ENCODE measurements at regions not wholly inside any gene's neighbourhood (a gene's known extent, or its start where the extent isn't known, plus 50 kb on each side); places are given as distances from the start of the nearest gene placed in this dataset.
A peak's percentile ranks its signal among the peaks of the same experiment; 100 is the strongest.

- DNase-seq (ENCODE audit: low spot score), result peak; percentile 9
- Histone ChIP-seq H3K9me3 (ENCODE audit: low read depth, low read length, poor library complexity, severe bottlenecking) (no peaks in the 10 kb centered on the region), H3K36me3 (ENCODE audit: insufficient read depth, low read length, poor library complexity, severe bottlenecking) (no peaks in the 10 kb centered on the region), H3K4me1 (ENCODE audit: insufficient read depth, low read length, poor library complexity, severe bottlenecking) (no peaks in the 10 kb centered on the region), H3K27me3 (replicated peaks; ENCODE audit: insufficient read depth, low read depth, low read length, poor library complexity) (peaks cover 22% of the 10 kb centered on the region), H3K4me3 (ENCODE audit: low read depth, low read length, poor library complexity, severe bottlenecking) (no peak overlapping the region), H3K27ac (ENCODE audit: low read depth, low read length, poor library complexity, severe bottlenecking) (no peak overlapping the region)
- CTCF ChIA-PET, result no interaction called here
- POLR2A ChIA-PET (ENCODE audit: low non-redundant PET), result no interaction called here
- no TSS peak for BruUV-seq (replicated peaks)
- no peak for TF ChIP-seq EZH2 (IDR thresholded peaks at IDR 0.05; ENCODE audit: borderline replicate concordance, low read depth, low read length, poor library complexity, severe bottlenecking)
- TF ChIP-seq, protein P1, sequence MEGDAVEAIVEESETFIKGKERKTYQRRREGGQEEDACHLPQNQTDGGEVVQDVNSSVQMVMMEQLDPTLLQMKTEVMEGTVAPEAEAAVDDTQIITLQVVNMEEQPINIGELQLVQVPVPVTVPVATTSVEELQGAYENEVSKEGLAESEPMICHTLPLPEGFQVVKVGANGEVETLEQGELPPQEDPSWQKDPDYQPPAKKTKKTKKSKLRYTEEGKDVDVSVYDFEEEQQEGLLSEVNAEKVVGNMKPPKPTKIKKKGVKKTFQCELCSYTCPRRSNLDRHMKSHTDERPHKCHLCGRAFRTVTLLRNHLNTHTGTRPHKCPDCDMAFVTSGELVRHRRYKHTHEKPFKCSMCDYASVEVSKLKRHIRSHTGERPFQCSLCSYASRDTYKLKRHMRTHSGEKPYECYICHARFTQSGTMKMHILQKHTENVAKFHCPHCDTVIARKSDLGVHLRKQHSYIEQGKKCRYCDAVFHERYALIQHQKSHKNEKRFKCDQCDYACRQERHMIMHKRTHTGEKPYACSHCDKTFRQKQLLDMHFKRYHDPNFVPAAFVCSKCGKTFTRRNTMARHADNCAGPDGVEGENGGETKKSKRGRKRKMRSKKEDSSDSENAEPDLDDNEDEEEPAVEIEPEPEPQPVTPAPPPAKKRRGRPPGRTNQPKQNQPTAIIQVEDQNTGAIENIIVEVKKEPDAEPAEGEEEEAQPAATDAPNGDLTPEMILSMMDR (conservative IDR thresholded peaks at IDR 0.05; ENCODE audit: low read depth, low read length), result no peak
- intact Hi-C loops (cut with micrococcal nuclease; ENCODE audit: unreplicated experiment), result no loop called here
Observed at GRCh38 chr7:7014827-7015595, 167.3 kb upstream of the C1GALT1 start.

- no peak for DNase-seq (ENCODE audit: low spot score)
- POLR2A ChIA-PET (ENCODE audit: low non-redundant PET), result no interaction called here
- Histone ChIP-seq H3K4me1 (ENCODE audit: insufficient read depth, low read length, poor library complexity, severe bottlenecking) (no peaks in the 10 kb centered on the region), H3K27ac (ENCODE audit: low read depth, low read length, poor library complexity, severe bottlenecking) (no peak overlapping the region), H3K36me3 (ENCODE audit: insufficient read depth, low read length, poor library complexity, severe bottlenecking) (no peaks in the 10 kb centered on the region), H3K9me3 (ENCODE audit: low read depth, low read length, poor library complexity, severe bottlenecking) (no peaks in the 10 kb centered on the region), H3K27me3 (replicated peaks; ENCODE audit: insufficient read depth, low read depth, low read length, poor library complexity) (peaks cover 23% of the 10 kb centered on the region), H3K4me3 (ENCODE audit: low read depth, low read length, poor library complexity, severe bottlenecking) (no peak overlapping the region)
- TF ChIP-seq EZH2 (IDR thresholded peaks at IDR 0.05; ENCODE audit: borderline replicate concordance, low read depth, low read length, poor library complexity, severe bottlenecking), result no peak
- TF ChIP-seq, protein P1 (conservative IDR thresholded peaks at IDR 0.05; ENCODE audit: low read depth, low read length), result no peak
- BruUV-seq (replicated peaks), result no TSS peak
- CTCF ChIA-PET, result no interaction called here
- intact Hi-C loops (cut with micrococcal nuclease; ENCODE audit: unreplicated experiment), result no loop called here
Observed at GRCh38 chr7:7017707-7018280, 164.6 kb upstream of the C1GALT1 start.

DNA sequence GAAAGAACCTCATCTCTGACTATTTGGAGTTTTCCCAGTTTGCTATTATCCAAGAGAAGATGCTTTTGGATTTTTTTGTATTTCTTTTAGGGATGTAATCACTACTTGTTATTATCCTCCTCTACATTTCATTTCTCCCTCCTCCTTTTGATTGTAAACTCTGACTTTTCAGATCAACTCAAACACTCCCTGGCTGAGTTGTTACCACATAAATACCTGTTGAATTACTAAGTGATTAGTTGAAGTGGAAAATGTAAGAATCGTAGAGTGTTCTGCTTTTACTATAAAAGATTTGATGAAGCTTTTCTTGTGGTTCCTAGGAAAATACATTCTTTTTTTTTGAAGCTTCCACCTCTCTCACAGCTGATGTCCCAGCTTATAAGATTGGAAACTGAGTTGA, 164.1 kb upstream of the C1GALT1 start:
- no peaks in the 10 kb centered on the region for H3K9me3 ChIP-seq (ENCODE audit: low read depth, low read length, poor library complexity, severe bottlenecking)
- H3K27me3 ChIP-seq (replicated peaks; ENCODE audit: insufficient read depth, low read depth, low read length, poor library complexity), result peaks cover 21% of the 10 kb centered on the region
- POLR2A ChIA-PET (ENCODE audit: low non-redundant PET), result no interaction called here
- no TSS peak for BruUV-seq (replicated peaks)
- intact Hi-C loops (cut with micrococcal nuclease; ENCODE audit: unreplicated experiment), result no loop called here
- no peak for DNase-seq (ENCODE audit: low spot score)
- no peak overlapping the region for H3K27ac ChIP-seq (ENCODE audit: low read depth, low read length, poor library complexity, severe bottlenecking)
- CTCF ChIA-PET, result no interaction called here
- no peaks in the 10 kb centered on the region for H3K4me1 ChIP-seq (ENCODE audit: insufficient read depth, low read length, poor library complexity, severe bottlenecking)
- no peak overlapping the region for H3K4me3 ChIP-seq (ENCODE audit: low read depth, low read length, poor library complexity, severe bottlenecking)
- no peaks in the 10 kb centered on the region for H3K36me3 ChIP-seq (ENCODE audit: insufficient read depth, low read length, poor library complexity, severe bottlenecking)
- no peak for TF ChIP-seq EZH2 (IDR thresholded peaks at IDR 0.05; ENCODE audit: borderline replicate concordance, low read depth, low read length, poor library complexity, severe bottlenecking)
- TF ChIP-seq, protein P1 (conservative IDR thresholded peaks at IDR 0.05; ENCODE audit: low read depth, low read length), result no peak
